WTC11 (cell line): ENCODE measurements at regions not wholly inside any gene's neighbourhood (a gene's known extent, or its start where the extent isn't known, plus 50 kb on each side); places are given as distances from the start of the nearest gene placed in this dataset.

Source experiments
- ATAC-seq: fragments of 200-7000 bp; cut with Tn5 transposase; 2 replicates; pipeline ENCODE4 v1.10.0; 2021; ENCODE audit warnings: mild to moderate bottlenecking, moderate library complexity
- CTCF ChIA-PET: fragments of 300-600 bp; sonication (Branson Sonifier 250); formaldehyde crosslinking; loops from one replicate; lab custom pipeline; 2021; ENCODE audit warnings: antibody characterized with exemption; lab: Charles Lee
- POLR2A ChIA-PET: fragments of 350-600 bp; sonication (Branson Sonifier 250); formaldehyde crosslinking; loops from one replicate; lab custom pipeline; 2021; ENCODE audit warnings: antibody characterized with exemption; lab: Charles Lee
- DNase-seq: peaks from one replicate; pipeline ENCODE4 v3.0.0; 2021; ENCODE audit warnings: low spot score
- H3K27ac Mint-ChIP-seq: 2 replicates; pipeline ENCODE4 v1.8.0; 2021; ENCODE audit warnings: mixed read lengths
- H3K27me3 Mint-ChIP-seq: 2 replicates; pipeline ENCODE4 v1.8.0; 2021; ENCODE audit warnings: low read depth, mild to moderate bottlenecking, moderate library complexity, mixed read lengths
- H3K36me3 Mint-ChIP-seq: 2 replicates; pipeline ENCODE4 v1.8.0; 2021; ENCODE audit warnings: mixed read lengths
- H3K4me1 Mint-ChIP-seq: 2 replicates; pipeline ENCODE4 v1.8.0; 2022; ENCODE audit warnings: mixed read lengths
- H3K4me3 Mint-ChIP-seq: 2 replicates; pipeline ENCODE4 v1.8.0; 2021; ENCODE audit warnings: mild to moderate bottlenecking, moderate library complexity, mixed read lengths
- H3K9me3 Mint-ChIP-seq: 2 replicates; pipeline ENCODE4 v1.8.0; 2021; ENCODE audit warnings: mixed read lengths
- ATF1 ChIP-seq: sonication (generic); formaldehyde crosslinking; IDR thresholded peaks from 2 replicates; pipeline ENCODE4 v1.8.1; 2023; ENCODE audit warnings: mild to moderate bottlenecking, moderate library complexity, missing genetic modification reagents
- CBFB ChIP-seq: sonication (generic); formaldehyde crosslinking; IDR thresholded peaks from 2 replicates; pipeline ENCODE4 v1.8.1; 2022; ENCODE audit warnings: mild to moderate bottlenecking, low read depth, missing genetic modification reagents
- CREB1 ChIP-seq: sonication (generic); formaldehyde crosslinking; IDR thresholded peaks from 2 replicates; pipeline ENCODE4 v1.8.0; 2023; ENCODE audit warnings: mild to moderate bottlenecking, missing genetic modification reagents
- CTCF ChIP-seq: fragments of 200-600 bp; IDR thresholded peaks from 2 replicates; pipeline ENCODE4 v1.8.0; 2022; ENCODE audit warnings: antibody characterized with exemption
- E2F1 ChIP-seq: sonication (generic); formaldehyde crosslinking; IDR thresholded peaks from 2 replicates; pipeline ENCODE4 v1.8.0; 2022; ENCODE audit warnings: mild to moderate bottlenecking, missing genetic modification reagents
- E2F4 ChIP-seq: sonication (generic); formaldehyde crosslinking; IDR thresholded peaks from 2 replicates; pipeline ENCODE4 v1.8.1; 2022; ENCODE audit warnings: low read depth, mild to moderate bottlenecking, moderate library complexity, missing genetic modification reagents, borderline replicate concordance
- E2F5 ChIP-seq: sonication (generic); formaldehyde crosslinking; IDR thresholded peaks from 2 replicates; pipeline ENCODE4 v1.8.1; 2022; ENCODE audit warnings: mild to moderate bottlenecking, moderate library complexity, missing genetic modification reagents
- ETV6 ChIP-seq: sonication (generic); formaldehyde crosslinking; IDR thresholded peaks from 2 replicates; pipeline ENCODE4 v1.8.1; 2022; ENCODE audit warnings: mild to moderate bottlenecking, missing genetic modification reagents
- FOXP1 ChIP-seq: sonication (generic); formaldehyde crosslinking; IDR thresholded peaks from 2 replicates; pipeline ENCODE4 v1.8.0; 2022; ENCODE audit warnings: missing genetic modification reagents, mild to moderate bottlenecking, moderate library complexity, borderline replicate concordance
- GTF2I ChIP-seq: fragments of 250-450 bp; sonication (Bioruptor Pico); conservative IDR thresholded peaks from 2 replicates; pipeline ENCODE4 v1.4.0; 2021; ENCODE audit warnings: mild to moderate bottlenecking
- HMGA2 ChIP-seq: fragments of 250-450 bp; sonication (Bioruptor Pico); IDR thresholded peaks from 2 replicates; pipeline ENCODE4 v1.4.0; 2021; ENCODE audit warnings: mild to moderate bottlenecking, moderate library complexity
- KAT7 ChIP-seq: sonication (generic); formaldehyde crosslinking; IDR thresholded peaks from 2 replicates; pipeline ENCODE4 v1.8.1; 2023; ENCODE audit warnings: missing genetic modification reagents, mild to moderate bottlenecking, borderline replicate concordance
- MAX ChIP-seq: sonication (generic); formaldehyde crosslinking; IDR thresholded peaks from 2 replicates; pipeline ENCODE4 v1.8.0; 2022; ENCODE audit warnings: mild to moderate bottlenecking, missing genetic modification reagents
- OVOL2 ChIP-seq: fragments of 250-450 bp; sonication (Bioruptor Pico); IDR thresholded peaks from 2 replicates; pipeline ENCODE4 v1.9.0; 2021; ENCODE audit warnings: mild to moderate bottlenecking, borderline replicate concordance
- RORB ChIP-seq: fragments of 250-450 bp; sonication (Bioruptor Pico); IDR thresholded peaks from 2 replicates; pipeline ENCODE4 v1.9.0; 2021; ENCODE audit warnings: mild to moderate bottlenecking
- TEAD1 ChIP-seq: sonication (generic); formaldehyde crosslinking; IDR thresholded peaks from 2 replicates; pipeline ENCODE4 v1.8.0; 2022; ENCODE audit warnings: mild to moderate bottlenecking, missing genetic modification reagents
- TP53 ChIP-seq: sonication (generic); formaldehyde crosslinking; IDR thresholded peaks from 2 replicates; pipeline ENCODE4 v1.8.1; 2023; ENCODE audit warnings: mild to moderate bottlenecking, missing genetic modification reagents
- ZBTB21 ChIP-seq: sonication (generic); formaldehyde crosslinking; IDR thresholded peaks from 2 replicates; pipeline ENCODE4 v1.8.1; 2023; ENCODE audit warnings: mild to moderate bottlenecking, missing genetic modification reagents, borderline replicate concordance
- ZNF396 ChIP-seq: fragments of 250-450 bp; sonication (Bioruptor Pico); IDR thresholded peaks from 2 replicates; pipeline ENCODE4 v1.8.0; 2021; ENCODE audit warnings: mild to moderate bottlenecking, moderate library complexity, borderline replicate concordance
- TF ChIP-seq, protein P1 (sequence below): sonication (generic); formaldehyde crosslinking; IDR thresholded peaks from 2 replicates; pipeline ENCODE4 v1.8.0; 2023; ENCODE audit warnings: missing genetic modification reagents

- CTCF ChIA-PET, result interaction anchor here (0.6 to 2.7 kb wide), 7 partner anchors 11 to 709 kb away, joined by 3 to 13 read pairs (median 6); no protein-coding TSS in a partner anchor
- Mint-ChIP-seq H3K27ac (no peak overlapping the region), H3K27me3 (no peaks in the 10 kb centered on the region), H3K4me1 (peaks cover 12% of the 10 kb centered on the region), H3K4me3 (no peak overlapping the region)
- ATAC-seq, result peak; percentile 91
- DNase-seq, result peak; percentile 42
- no peak for TF ChIP-seq ZNF396 (CRISPR knock-in tag)
- no peak for TF ChIP-seq CREB1 (CRISPR knock-in tag)
- TF ChIP-seq, protein P1, sequence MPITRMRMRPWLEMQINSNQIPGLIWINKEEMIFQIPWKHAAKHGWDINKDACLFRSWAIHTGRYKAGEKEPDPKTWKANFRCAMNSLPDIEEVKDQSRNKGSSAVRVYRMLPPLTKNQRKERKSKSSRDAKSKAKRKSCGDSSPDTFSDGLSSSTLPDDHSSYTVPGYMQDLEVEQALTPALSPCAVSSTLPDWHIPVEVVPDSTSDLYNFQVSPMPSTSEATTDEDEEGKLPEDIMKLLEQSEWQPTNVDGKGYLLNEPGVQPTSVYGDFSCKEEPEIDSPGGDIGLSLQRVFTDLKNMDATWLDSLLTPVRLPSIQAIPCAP (CRISPR knock-in tag), result no peak
- TF ChIP-seq E2F5 (CRISPR knock-in tag), result no peak
- TF ChIP-seq OVOL2 (CRISPR knock-in tag), result no peak
- TF ChIP-seq, all 79 proteins: peak for 0
- POLR2A ChIA-PET, result interaction anchor here (0.6 kb wide), 1 partner anchor 643 kb away, joined by 3 read pairs; no protein-coding TSS in a partner anchor
- H3K9me3 Mint-ChIP-seq, result no peaks in the 10 kb centered on the region
- H3K36me3 Mint-ChIP-seq, result no peaks in the 10 kb centered on the region
Measured at GRCh38 chr2:158045362-158045761, 56.3 kb upstream of the UPP2 start.

- H3K36me3 Mint-ChIP-seq, result no peaks in the 10 kb centered on the region
- TF ChIP-seq FOXP1 (CRISPR knock-in tag) (no peak), ZBTB21 (CRISPR knock-in tag) (no peak), ETV6 (no peak), TP53 (no peak), KAT7 (CRISPR knock-in tag) (no peak), CBFB (no peak), MAX (CRISPR knock-in tag) (no peak), HMGA2 (CRISPR knock-in tag) (no peak), E2F4 (CRISPR knock-in tag) (no peak), GTF2I (CRISPR knock-in tag) (no peak), ATF1 (CRISPR knock-in tag) (no peak), RORB (CRISPR knock-in tag) (no peak), OVOL2 (CRISPR knock-in tag) (no peak), CTCF (no peak), TEAD1 (CRISPR knock-in tag) (no peak), E2F1 (CRISPR knock-in tag) (no peak)
- TF ChIP-seq, protein P1 (CRISPR knock-in tag), result no peak
- ATAC-seq (no peak), DNase-seq (no peak)
- H3K4me3 Mint-ChIP-seq, result no peak overlapping the region
- no peaks in the 10 kb centered on the region for H3K27me3 Mint-ChIP-seq
- H3K4me1 Mint-ChIP-seq, result peaks cover 12% of the 10 kb centered on the region
- no peaks in the 10 kb centered on the region for H3K9me3 Mint-ChIP-seq
- ChIA-PET CTCF (interaction anchor here (0.5 to 4.4 kb wide), 4 partner anchors 18 to 702 kb away, joined by 3 to 25 read pairs (median 6); no protein-coding TSS in a partner anchor), POLR2A (no interaction called here)
- no peak overlapping the region for H3K27ac Mint-ChIP-seq
Measured at GRCh38 chr2:158043181-158043948, 58.3 kb upstream of the UPP2 start.
